ENCODE measurements at regions not wholly inside any gene's neighbourhood (a gene's known extent, or its start where the extent isn't known, plus 50 kb on each side); places are given as distances from the start of the nearest gene placed in this dataset.

DNA sequence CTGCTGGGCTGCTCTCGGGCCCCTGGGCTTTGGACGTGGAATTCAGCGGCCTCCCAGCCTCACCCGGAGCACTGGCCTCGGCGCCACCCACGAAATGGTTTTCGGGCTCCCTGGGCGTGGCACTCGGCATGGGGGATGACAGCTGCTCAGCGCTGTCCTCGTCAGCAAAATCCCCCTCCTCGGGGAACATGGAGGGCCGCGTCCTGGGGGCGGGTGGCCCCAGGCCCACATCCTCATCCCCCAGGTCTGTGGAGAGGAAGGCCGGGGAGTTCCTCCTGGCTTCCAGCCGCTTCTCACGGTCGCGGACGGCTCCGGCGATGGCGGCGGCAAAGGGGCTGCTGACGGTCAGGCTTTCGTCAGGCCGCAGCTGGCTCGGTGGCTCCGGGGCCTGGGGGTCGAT, 88.4 kb downstream of the CTTN start:
- DNase-seq: no peak

- no peak for DNase-seq
Measured at GRCh38 chr11:70487160-70487559, 88.8 kb downstream of the CTTN start.

- no peak for DNase-seq
Measured at GRCh38 chr11:70487756-70488155, 89.4 kb downstream of the CTTN start.

GRCh38 chr11:70488171-70488703, 89.9 kb downstream of the CTTN start:
- DNase-seq: no peak

DNA sequence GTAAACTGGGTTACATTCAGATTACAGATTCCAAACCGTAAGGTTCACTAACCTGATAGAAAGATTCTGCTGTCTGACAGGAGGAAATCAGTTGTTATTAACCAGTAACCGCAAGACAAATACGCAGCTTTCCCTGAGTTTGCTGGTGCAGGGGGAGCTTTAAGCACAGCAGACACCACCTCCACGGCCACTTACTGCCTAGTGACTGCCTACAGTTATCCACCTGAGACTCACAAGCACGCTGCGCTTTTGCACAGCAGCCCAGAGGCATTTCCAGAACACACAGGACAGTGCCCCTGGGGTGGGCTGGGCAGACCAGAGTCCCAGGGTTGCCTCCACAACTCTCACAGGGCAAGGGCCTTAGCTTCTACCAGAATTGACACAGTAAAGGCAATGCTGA, 90.9 kb downstream of the CTTN start:
- no peak for DNase-seq

GRCh38 chr11:70490208-70490607, 91.9 kb downstream of the CTTN start:
- DNase-seq: no peak

DNA sequence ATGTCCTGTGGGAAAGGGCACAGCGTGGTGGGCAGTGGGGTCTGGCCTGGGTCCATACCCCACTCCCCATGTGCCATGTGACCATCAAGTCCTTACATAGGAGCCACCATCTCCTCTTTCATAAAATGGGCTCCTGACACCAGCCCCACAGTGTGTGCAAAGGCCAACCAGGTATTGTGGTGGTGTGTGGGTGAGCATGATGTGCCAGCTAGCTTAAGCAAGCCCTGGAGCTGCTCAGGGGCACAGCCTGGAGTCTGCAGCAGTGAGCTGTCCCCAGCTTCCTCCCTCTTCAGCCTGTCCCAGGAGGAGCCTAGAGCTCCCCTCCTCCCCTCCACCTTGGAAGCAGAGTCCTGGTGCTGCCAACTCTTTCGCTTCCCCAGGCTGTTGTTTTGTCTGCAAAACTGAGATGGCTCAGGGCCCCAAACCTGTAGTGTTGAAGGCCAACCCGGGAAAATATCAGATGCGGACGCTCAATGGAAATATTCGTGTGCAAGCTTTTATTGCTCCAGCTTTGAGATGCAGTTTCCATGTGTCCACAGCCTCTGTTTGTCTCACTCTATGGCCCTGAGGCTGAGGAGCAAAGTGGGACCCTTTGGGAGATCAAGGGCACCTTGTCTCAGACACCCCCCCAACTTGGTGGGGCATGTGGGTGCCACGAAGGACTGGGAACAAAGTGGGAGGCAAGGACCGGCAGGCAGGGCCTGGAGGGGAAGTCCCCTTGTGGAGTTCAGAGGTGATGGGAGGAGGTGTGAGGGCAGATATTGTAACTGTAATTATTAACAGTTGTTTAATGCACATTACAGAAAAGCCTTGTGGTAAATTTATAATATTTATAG, 92.6 kb downstream of the CTTN start:
- no peak for DNase-seq

GRCh38 chr11:70491696-70492472, 93.6 kb downstream of the CTTN start:
- no peak for DNase-seq

DNA sequence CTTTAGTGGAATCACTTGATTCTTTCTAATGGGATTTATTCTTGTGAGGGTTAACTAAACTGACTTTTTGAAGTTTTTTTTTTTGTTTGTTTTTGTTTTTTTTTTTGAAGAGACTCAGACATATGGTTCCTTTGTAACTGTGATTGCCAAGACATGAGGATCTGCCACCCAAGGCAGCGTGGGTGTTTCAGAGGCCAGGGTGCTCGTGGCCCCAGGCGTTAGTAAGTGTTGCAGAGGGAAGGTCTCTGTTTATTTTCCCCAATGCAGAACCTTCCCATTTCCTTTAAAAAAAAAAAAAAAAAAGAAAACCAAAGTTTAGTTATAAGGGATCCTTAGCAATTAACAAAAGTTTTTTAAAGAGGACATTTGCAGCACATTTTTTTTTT, 94.8 kb downstream of the CTTN start:
- DNase-seq: no peak

DNA sequence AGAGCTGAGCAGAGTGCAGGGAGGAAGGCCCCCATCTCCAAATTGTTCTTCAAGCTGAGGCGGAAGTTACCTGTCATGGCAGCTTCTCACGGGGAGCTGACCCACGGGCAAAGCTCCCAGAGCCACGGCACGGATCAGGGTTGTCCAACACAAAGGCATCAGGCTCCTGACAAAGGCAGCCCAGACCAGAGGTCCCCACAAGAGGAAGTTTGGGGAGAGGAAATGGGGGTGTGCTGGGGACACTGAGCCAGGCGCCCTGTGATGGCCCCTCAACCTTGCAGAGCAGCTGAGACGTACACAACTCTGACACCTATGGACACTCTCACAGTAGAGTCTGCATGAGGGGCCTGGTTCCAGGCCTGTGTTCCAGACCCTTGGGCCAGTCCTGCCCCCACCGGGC, 95.6 kb downstream of the CTTN start:
- no peak for DNase-seq

GRCh38 chr11:70494559-70495350, 96.4 kb downstream of the CTTN start:
- no peak for DNase-seq

DNA sequence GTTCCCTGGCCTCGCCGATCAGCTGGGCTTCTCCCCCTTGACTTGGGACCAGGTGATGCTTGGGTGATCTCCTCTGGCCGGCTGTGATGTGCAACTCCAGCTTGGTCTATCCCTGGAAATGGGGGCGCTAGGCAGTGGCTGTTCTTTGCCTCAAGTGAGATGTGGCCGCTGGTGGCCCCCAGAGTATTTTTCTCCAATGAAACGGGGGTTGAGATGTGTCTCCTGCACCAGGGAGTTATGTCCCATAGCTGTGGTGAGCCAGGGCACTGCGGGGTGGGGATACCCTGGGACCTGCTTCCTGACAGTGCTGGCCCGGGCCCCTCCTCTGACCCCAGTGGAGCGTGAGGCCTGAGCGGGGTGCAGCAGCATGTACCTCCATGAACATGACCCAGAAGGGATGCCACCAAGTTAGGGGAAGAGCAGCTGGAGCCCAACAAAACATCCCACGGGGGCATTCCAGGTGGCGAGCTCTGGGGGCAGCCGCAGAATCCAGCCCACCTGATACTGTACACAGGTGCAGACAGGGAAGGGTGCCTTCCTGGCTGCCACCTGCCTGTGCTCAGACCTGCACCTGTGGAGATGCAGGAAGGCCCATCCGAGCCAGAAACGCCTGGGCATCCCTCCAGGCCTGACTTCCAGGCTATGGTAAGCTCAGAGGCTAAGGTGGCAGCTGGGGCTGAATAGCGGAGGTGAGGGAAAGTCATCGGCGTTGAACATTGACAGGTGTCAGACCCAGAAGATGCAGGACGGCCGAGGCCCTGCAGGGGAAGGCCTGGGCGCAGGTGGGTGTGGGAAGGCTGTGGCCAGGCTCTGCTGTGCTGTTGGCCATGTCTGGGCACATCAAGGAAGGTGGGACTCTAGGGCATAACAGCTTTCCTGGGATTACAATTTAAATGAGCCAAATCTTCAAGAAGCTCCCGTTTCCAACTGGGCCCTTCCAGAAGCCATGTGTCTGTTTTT, 97.3 kb downstream of the CTTN start:
- no peak for DNase-seq

DNA sequence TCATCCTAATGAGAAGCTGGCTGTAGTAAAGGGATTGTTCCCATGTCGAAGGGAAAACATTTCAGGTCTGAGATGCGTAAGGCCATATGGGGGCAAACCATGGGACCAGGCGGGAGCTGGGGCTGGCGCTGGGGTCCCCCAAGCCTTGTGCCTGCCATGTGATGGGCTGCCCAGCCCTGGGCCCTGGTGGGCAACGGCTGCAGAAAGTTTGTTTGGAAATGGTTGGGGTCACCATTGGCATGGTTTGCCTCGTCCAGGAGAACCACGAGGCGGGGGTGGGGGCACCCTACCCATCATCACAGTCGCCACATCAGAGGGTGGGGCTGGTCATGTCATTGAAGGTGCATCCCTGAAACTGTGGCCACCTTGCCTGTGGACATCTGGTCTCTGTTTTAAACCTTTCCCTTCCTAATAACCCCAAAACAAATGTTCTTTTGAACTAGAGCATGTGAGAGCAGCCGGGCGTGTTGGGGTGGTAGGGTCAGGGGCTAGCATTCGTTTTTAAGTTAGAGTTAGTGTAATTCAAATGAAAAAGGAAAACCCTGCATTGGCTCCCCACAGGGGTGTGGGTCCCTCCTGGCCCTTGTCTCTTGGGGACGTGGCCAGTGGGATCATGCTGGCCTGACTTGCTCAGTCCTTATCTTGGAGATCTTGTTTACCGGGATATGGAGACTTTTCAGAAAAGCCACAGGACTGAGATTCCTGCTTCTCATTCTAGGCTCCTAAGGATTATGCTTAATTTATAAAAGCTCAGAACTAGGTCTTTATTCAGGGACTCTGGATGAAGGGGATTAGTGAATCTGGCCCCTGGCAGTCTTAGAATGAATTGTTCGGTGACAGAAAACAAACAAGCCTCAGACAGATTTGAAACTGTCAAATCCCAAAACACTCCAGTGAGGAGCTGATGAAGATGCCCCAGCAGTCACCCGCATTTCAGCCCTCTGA, 98.5 kb downstream of the CTTN start:
- DNase-seq: no peak

DNA sequence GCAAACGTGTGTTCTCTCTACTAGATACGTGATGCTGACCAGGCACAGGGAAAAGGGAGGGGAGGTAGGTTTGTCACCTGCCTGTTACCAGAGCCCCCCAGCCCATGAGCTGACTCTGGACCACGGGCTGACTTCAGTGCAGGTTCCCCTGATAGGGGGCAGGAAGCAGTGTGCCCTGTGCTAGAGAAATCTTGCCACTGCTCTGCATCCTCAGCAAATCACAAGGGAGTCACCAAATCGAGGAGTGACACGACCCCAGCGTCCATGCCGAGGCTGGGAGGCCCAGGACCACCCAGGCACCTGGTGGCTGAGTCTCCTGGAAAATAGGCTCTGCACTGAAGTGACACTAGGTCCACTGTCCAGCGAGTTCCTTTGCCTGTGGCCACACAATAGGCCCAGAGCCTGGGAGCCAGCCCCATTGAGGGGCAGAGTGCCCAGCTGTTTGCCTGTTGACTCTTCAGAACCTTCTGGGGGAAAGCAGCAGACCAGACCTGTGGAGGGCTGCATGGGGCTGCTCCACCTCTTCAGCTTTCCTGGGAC, 99.3 kb downstream of the CTTN start:
- no peak for DNase-seq

DNA sequence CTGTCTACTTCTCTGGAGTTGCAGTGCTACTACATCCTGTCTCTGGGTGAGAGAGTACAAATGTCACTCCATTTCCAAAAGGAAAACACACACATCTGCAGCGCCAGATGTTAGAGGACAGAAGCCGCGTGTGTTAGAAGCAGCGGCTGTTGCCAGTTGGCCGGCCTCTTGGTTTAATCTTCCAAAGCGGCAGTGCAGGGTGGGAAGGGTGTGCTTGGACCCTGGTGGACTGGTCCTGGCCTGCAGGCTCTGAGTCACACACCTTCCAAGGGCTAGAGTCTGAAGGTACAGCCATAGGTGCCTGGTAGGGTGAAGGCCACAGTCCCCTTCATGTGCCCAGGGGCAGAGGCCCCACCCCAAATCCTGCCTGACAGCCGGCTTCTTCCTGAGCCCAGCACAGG, 99.8 kb downstream of the CTTN start:
- no peak for DNase-seq

DNA sequence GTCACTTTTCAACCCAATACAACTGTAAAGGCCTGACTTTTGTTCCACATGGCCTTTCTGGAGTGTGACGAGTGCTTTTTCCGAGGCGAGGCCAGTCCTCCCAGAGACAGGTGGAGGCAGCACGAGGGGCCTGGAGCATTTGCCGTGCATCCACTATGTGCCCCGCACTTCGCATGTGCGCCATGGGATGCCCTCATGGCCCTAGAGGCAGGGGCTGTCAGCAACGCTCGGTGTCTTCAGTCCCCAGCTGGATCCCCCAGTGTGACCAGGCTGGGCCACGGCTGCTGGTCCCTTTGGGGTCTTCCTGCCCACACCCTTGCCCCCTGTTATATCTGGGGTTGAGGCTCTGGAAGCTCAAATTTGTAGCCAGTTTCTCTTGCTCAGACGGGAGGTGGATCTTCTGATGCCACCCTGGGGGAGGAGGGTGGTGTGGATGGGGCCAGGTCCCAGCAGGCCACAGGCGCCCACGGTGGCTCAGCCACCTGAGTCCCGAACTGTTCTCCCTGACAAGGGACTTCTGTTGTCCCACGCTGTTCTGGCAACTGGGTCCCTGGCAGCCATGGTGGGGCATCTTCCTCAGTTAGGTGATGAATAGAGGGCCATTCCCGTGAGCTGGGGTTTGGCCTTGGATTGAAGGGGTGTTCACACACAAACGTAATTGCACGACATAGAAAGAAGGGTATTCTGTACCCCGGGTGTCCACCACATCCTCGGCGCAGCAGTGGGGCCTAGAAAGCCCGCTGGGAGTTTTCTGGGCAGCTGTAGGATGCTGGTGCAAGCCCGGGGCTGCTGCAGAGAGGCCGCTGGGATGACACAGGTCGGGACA, 100.9 kb downstream of the CTTN start:
- DNase-seq: no peak

DNA sequence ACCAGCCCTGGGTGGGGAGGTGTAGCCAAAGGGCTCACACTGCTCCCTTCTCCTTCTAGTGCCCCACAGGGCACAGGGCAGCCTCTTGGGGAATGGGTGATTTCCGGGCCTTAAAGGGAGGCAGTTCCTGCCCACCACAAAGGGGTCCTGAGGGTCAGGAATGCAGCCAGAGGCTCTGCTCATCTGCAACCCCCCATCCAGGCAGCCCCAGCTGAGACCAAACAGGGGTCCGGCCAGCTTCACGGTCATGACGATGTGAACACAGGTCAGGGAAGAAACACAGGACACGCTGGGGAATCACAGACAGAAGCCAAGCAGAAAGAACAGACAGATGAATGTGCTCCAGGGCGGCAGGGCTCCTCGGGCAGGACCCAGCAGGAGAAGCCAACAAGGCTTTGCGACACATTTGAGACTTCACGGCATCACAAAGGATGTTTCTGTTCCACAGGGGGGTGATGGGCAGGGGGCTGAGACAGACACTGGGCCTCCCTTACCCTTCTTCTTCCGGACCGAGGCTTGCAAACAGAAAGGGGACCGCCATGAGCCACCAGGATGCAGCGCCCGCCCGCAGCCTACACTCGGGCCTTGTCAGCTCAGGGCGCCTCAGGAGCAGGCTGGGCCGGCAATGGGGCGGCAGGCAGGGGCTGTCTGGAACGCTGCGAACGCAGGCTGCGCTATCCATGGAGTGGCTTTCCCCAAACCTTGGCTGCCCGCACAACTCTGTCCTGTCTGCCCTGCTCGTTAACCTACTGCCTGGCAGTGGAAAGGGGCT, 101.9 kb downstream of the CTTN start:
- no peak for DNase-seq

DNA sequence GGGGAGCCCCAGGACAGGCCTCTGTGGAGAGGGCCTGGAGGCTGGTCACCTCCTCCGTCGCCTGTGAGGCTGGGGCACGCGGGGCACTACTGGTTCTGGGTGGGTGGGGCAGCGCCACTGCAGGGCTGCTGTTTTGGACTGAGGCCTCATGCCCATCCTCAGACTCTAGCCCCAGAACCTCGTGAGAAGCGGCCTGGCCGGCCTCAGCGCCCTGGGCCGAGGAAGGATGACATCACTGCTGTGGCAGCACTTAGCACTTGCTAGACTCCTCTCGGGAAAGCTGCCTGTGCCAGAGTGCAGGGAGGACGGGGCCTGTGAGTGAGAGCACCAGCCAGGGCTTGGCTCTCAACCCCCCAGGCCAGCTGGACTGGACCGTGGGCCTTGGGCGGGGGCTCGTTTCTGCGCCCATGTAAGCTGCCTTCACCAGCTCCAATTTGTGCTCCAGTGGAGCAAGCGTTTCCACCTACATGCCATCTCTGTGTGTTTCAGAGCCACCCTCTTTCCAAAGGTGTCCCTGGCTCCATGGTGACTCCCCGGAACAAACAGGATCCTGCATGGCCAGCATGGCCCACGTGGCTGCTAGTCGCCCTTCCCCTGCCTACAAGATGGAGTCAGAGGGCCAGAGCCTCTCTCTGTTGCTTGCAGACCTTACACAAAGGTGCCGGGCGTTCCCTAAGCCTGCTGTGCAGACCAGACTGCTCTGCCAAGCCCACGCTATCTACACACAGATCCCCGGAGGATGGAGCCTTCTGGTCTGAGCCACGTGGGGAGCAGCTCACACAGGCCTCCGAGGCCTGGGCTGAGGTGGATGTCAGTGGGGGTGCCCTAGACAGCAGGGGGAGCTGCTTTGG, 102.9 kb downstream of the CTTN start:
- DNase-seq: no peak
